ENCODE measurements at regions not wholly inside any gene's neighbourhood (a gene's known extent, or its start where the extent isn't known, plus 50 kb on each side); places are given as distances from the start of the nearest gene placed in this dataset.

DNA sequence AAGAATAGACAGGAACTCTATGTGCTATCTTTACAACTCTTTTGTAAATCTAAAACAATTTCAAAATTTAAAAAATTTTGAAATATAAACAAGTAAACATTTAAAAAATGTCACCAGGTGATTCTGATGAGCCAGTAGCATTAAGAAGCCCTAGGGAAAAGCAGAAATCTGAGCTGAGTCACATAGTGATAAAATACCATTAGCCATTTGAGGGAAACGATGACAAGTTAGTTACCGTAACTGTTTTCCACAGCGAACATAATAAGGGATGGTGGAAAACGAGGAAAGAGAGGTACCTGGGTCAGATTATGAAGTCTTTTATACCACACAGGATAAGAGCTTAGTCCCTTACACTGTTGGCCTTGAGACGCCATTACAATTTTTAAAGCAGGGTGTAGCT, 55.5 kb downstream of the PRR15 start:
- H3K36me3 ChIP-seq (ENCODE audit: insufficient read depth, insufficient read length, low read length), result no peaks in the 10 kb centered on the region
- no peak for DNase-seq (ENCODE audit: low read depth, low spot score)
- no peaks in the 10 kb centered on the region for H3K9me3 ChIP-seq (ENCODE audit: insufficient read depth, low read length)
- no peaks in the 10 kb centered on the region for H3K4me1 ChIP-seq (ENCODE audit: insufficient read depth, insufficient read length)
- H3K27me3 ChIP-seq (ENCODE audit: insufficient read depth, insufficient read length), result no peaks in the 10 kb centered on the region
- TF ChIP-seq YY1 (IDR thresholded peaks at IDR 0.05; ENCODE audit: insufficient read depth, insufficient read length) (no peak), ZNF274 (IDR thresholded peaks at IDR 0.05; ENCODE audit: low read depth, low read length) (no peak), SUZ12 (IDR thresholded peaks at IDR 0.05; ENCODE audit: extremely low read depth, insufficient read depth, insufficient read length) (no peak)
- H3K9ac ChIP-seq (ENCODE audit: insufficient read length, low read depth), result no peak overlapping the region
- H3K4me3 ChIP-seq (ENCODE audit: insufficient read length, low read depth), result no peak overlapping the region

DNA sequence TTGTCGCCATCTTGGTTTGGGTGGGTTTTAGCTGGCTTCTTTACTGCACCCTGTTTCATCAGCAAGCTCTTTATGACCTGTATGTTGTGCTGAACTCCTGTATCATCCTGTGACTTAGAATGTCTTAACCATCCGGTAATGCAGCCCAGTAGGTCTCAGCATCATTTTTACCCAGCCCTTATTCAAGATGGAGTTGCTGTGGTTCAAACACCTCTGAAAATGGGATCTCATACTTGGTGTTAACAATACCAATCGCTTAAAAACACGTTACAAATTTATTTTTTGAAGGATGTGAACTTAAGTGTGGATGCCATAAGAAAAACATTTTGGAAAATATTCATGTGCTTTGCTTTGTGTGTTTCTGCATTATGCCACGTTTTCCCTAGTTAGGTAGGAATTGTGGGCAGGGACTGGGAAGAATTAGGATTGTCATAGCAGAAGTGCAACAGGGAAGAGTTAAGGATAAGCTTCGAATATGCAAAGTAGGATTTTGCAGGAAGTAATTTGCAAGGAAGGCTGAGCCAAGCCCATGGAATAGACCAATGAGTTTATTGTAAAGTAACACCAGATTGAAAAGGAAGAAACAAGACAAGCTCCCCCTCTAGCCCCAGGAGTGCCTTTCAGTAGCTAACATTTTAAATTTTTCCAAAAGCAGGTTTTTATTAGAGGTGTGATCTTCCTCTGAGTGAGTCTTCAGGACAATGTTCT, 56.4 kb downstream of the PRR15 start:
- Histone ChIP-seq H3K9me3 (ENCODE audit: insufficient read depth, low read length) (no peaks in the 10 kb centered on the region), H3K9ac (ENCODE audit: insufficient read length, low read depth) (no peak overlapping the region), H3K4me3 (ENCODE audit: insufficient read length, low read depth) (no peak overlapping the region), H3K27me3 (ENCODE audit: insufficient read depth, insufficient read length) (no peaks in the 10 kb centered on the region), H3K36me3 (ENCODE audit: insufficient read depth, insufficient read length, low read length) (no peaks in the 10 kb centered on the region), H3K4me1 (ENCODE audit: insufficient read depth, insufficient read length) (no peaks in the 10 kb centered on the region)
- no peak for DNase-seq (ENCODE audit: low read depth, low spot score)
- TF ChIP-seq SUZ12 (IDR thresholded peaks at IDR 0.05; ENCODE audit: extremely low read depth, insufficient read depth, insufficient read length), result no peak
- TF ChIP-seq ZNF274 (IDR thresholded peaks at IDR 0.05; ENCODE audit: low read depth, low read length), result no peak
- TF ChIP-seq YY1 (IDR thresholded peaks at IDR 0.05; ENCODE audit: insufficient read depth, insufficient read length), result no peak

- TF ChIP-seq ZNF274 (IDR thresholded peaks at IDR 0.05; ENCODE audit: low read depth, low read length), result no peak
- TF ChIP-seq SUZ12 (IDR thresholded peaks at IDR 0.05; ENCODE audit: extremely low read depth, insufficient read depth, insufficient read length), result no peak
- TF ChIP-seq YY1 (IDR thresholded peaks at IDR 0.05; ENCODE audit: insufficient read depth, insufficient read length), result no peak
- H3K9ac ChIP-seq (ENCODE audit: insufficient read length, low read depth), result no peak overlapping the region
- no peaks in the 10 kb centered on the region for H3K27me3 ChIP-seq (ENCODE audit: insufficient read depth, insufficient read length)
- no peaks in the 10 kb centered on the region for H3K4me1 ChIP-seq (ENCODE audit: insufficient read depth, insufficient read length)
- DNase-seq (ENCODE audit: low read depth, low spot score), result no peak
- H3K9me3 ChIP-seq (ENCODE audit: insufficient read depth, low read length), result no peaks in the 10 kb centered on the region
- H3K4me3 ChIP-seq (ENCODE audit: insufficient read length, low read depth), result no peak overlapping the region
- no peaks in the 10 kb centered on the region for H3K36me3 ChIP-seq (ENCODE audit: insufficient read depth, insufficient read length, low read length)
Measured at GRCh38 chr7:29620556-29620930, 56.9 kb downstream of the PRR15 start.

GRCh38 chr7:29622335-29623265, 59.0 kb downstream of the PRR15 start:
- H3K9ac ChIP-seq (ENCODE audit: insufficient read length, low read depth), result no peak overlapping the region
- no peaks in the 10 kb centered on the region for H3K4me1 ChIP-seq (ENCODE audit: insufficient read depth, insufficient read length)
- DNase-seq (ENCODE audit: low read depth, low spot score), result no peak
- H3K36me3 ChIP-seq (ENCODE audit: insufficient read depth, insufficient read length, low read length), result no peaks in the 10 kb centered on the region
- no peak overlapping the region for H3K4me3 ChIP-seq (ENCODE audit: insufficient read length, low read depth)
- no peaks in the 10 kb centered on the region for H3K9me3 ChIP-seq (ENCODE audit: insufficient read depth, low read length)
- TF ChIP-seq ZNF274 (IDR thresholded peaks at IDR 0.05; ENCODE audit: low read depth, low read length) (no peak), YY1 (IDR thresholded peaks at IDR 0.05; ENCODE audit: insufficient read depth, insufficient read length) (no peak), SUZ12 (IDR thresholded peaks at IDR 0.05; ENCODE audit: extremely low read depth, insufficient read depth, insufficient read length) (no peak)
- H3K27me3 ChIP-seq (ENCODE audit: insufficient read depth, insufficient read length), result no peaks in the 10 kb centered on the region

- H3K9ac ChIP-seq (ENCODE audit: insufficient read length, low read depth), result no peak overlapping the region
- no peak for TF ChIP-seq SUZ12 (IDR thresholded peaks at IDR 0.05; ENCODE audit: extremely low read depth, insufficient read depth, insufficient read length)
- H3K27me3 ChIP-seq (ENCODE audit: insufficient read depth, insufficient read length), result no peaks in the 10 kb centered on the region
- DNase-seq (ENCODE audit: low read depth, low spot score), result no peak
- H3K4me1 ChIP-seq (ENCODE audit: insufficient read depth, insufficient read length), result no peaks in the 10 kb centered on the region
- no peaks in the 10 kb centered on the region for H3K36me3 ChIP-seq (ENCODE audit: insufficient read depth, insufficient read length, low read length)
- H3K4me3 ChIP-seq (ENCODE audit: insufficient read length, low read depth), result no peak overlapping the region
- H3K9me3 ChIP-seq (ENCODE audit: insufficient read depth, low read length), result no peaks in the 10 kb centered on the region
Measured at GRCh38 chr7:29623973-29624372, 60.3 kb downstream of the PRR15 start.

DNA sequence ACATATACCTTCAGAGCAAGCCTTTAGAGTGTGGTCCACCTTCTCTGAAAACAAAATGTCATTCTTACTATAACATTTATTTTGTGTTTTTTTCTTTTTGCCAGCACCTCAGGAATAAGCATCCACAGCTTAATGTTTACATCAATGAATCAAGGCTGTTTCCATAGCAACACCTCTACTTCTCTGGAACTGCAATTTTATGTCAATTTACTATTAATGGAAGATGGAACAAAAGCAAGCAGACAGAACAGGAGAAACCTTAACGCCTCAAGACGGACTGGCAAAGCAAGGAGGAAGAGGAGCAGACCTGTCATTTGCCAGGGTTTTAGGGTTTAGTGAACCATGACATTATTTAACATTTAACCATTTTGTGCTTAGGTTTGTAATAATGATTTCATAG, 63.1 kb downstream of the PRR15 start:
- no peaks in the 10 kb centered on the region for H3K9me3 ChIP-seq (ENCODE audit: insufficient read depth, low read length)
- H3K4me1 ChIP-seq (ENCODE audit: insufficient read depth, insufficient read length), result no peaks in the 10 kb centered on the region
- TF ChIP-seq YY1 (IDR thresholded peaks at IDR 0.05; ENCODE audit: insufficient read depth, insufficient read length) (no peak), SUZ12 (IDR thresholded peaks at IDR 0.05; ENCODE audit: extremely low read depth, insufficient read depth, insufficient read length) (no peak), ZNF274 (IDR thresholded peaks at IDR 0.05; ENCODE audit: low read depth, low read length) (no peak)
- no peak overlapping the region for H3K4me3 ChIP-seq (ENCODE audit: insufficient read length, low read depth)
- no peaks in the 10 kb centered on the region for H3K36me3 ChIP-seq (ENCODE audit: insufficient read depth, insufficient read length, low read length)
- H3K27me3 ChIP-seq (ENCODE audit: insufficient read depth, insufficient read length), result no peaks in the 10 kb centered on the region
- H3K9ac ChIP-seq (ENCODE audit: insufficient read length, low read depth), result no peak overlapping the region
- no peak for DNase-seq (ENCODE audit: low read depth, low spot score)

GRCh38 chr7:29627631-29628030, 64.0 kb downstream of the PRR15 start:
- H3K27me3 ChIP-seq (ENCODE audit: insufficient read depth, insufficient read length), result no peaks in the 10 kb centered on the region
- no peak overlapping the region for H3K9ac ChIP-seq (ENCODE audit: insufficient read length, low read depth)
- H3K9me3 ChIP-seq (ENCODE audit: insufficient read depth, low read length), result no peaks in the 10 kb centered on the region
- DNase-seq (ENCODE audit: low read depth, low spot score), result no peak
- no peak for TF ChIP-seq SUZ12 (IDR thresholded peaks at IDR 0.05; ENCODE audit: extremely low read depth, insufficient read depth, insufficient read length)
- no peak for TF ChIP-seq ZNF274 (IDR thresholded peaks at IDR 0.05; ENCODE audit: low read depth, low read length)
- TF ChIP-seq YY1 (IDR thresholded peaks at IDR 0.05; ENCODE audit: insufficient read depth, insufficient read length), result no peak
- no peak overlapping the region for H3K4me3 ChIP-seq (ENCODE audit: insufficient read length, low read depth)
- H3K36me3 ChIP-seq (ENCODE audit: insufficient read depth, insufficient read length, low read length), result no peaks in the 10 kb centered on the region
- no peaks in the 10 kb centered on the region for H3K4me1 ChIP-seq (ENCODE audit: insufficient read depth, insufficient read length)
